ENCODE measurements at regions not wholly inside any gene's neighbourhood (a gene's known extent, or its start where the extent isn't known, plus 50 kb on each side); places are given as distances from the start of the nearest gene placed in this dataset.
"Not testable (repeated sequence)": the region's sequence is repeated elsewhere in the genome, so short reads cannot be mapped to it uniquely, and the experiment has no call there.

DNA sequence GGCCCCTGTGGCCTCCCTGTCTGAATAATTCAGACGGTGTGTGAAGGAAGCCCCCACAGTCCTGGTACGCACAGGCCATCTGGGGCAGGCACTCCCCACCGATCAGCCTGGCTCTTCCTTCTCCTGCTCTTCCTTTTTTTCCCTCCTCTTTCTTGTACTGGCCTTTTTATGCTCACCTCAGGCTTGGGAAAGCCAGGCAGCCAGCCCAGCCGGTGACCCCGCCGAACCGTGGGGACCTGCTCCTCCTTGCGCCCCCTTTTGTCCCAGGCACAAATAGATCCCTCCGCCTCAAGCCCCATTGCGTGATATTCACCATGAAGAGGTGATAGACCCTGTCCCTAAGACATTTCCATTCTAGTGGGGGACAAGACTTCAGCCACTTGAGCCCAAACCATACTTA lies 80.2 kb upstream of the BRD7 start:
- ATAC-seq (no peak), DNase-seq (no peak)
- Mint-ChIP-seq H3K4me1 (ENCODE audit: low read depth) (no peaks in the 10 kb centered on the region), H3K4me3 (no peak overlapping the region), H3K9me3 (no peaks in the 10 kb centered on the region), H3K27me3 (ENCODE audit: low read depth) (no peaks in the 10 kb centered on the region), H3K36me3 (ENCODE audit: insufficient read depth) (no peaks in the 10 kb centered on the region)

DNA sequence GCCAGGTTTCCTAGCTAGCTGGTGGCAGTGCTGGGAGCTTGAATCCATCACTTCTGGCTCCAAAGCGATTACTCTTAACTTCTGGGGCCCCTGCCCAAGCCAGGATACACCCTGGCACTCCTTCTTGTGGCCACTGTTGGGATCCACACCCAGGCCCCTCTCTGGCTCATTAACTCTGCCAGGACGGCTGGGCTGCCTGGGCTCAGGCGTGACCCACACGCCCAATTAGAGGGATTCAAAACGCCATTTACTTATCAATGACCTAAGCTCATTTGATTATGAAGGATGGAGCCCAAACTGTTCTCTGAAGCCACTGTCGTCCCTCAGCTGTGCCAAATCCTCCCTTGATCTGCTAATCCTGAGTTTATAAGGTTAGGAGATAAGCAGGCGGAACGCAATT lies 79.7 kb upstream of the BRD7 start:
- Mint-ChIP-seq H3K9me3 (no peaks in the 10 kb centered on the region), H3K36me3 (ENCODE audit: insufficient read depth) (no peaks in the 10 kb centered on the region), H3K4me1 (ENCODE audit: low read depth) (no peaks in the 10 kb centered on the region), H3K27me3 (ENCODE audit: low read depth) (no peaks in the 10 kb centered on the region), H3K4me3 (no peak overlapping the region)
- ATAC-seq: no peak
- no peak for DNase-seq

DNA sequence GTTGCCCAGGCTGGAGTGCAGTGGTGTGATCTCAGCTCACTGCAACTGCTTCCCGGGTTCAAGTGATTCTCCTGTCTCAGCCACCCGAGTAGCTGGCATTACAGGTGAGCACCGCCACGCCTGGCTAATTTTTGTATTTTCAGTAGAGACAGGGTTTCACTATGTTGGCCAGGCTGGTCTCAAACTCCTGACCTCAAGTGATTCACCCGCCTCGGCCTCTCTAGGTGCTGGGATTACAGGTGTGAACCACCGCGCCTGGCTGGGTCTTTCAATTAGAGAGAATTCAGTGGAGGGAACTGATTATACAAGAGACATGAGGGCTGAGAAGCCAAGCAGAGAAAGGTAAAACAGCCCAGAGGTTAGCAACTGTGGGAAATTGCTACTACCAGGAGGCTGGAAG lies 78.6 kb upstream of the BRD7 start:
- ATAC-seq; H3K27me3 Mint-ChIP-seq (ENCODE audit: low read depth); H3K9me3 Mint-ChIP-seq; H3K4me3 Mint-ChIP-seq; DNase-seq; H3K4me1 Mint-ChIP-seq (ENCODE audit: low read depth); H3K36me3 Mint-ChIP-seq (ENCODE audit: insufficient read depth): not testable (repeated sequence)

DNA sequence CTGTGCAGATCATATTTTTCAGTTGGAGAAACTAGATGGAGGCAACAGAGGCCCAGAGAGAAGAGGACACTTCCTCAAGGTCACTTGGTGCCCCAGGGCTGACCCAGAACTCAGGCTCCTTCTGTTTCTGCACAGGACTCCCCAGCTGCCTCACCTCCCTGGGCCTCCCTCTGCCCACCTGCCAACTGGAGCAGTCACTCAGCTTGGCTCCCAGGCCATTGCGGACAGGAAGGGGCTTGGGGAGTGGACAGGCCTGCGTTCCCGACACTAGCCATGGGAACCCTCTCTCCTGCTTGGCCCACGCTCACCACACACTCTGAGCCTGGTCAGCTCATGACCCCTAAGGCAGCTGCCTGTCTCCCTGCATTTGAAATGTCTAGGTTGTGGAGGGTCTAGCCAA lies 78.1 kb upstream of the BRD7 start:
- ATAC-seq: no peak
- no peaks in the 10 kb centered on the region for H3K4me1 Mint-ChIP-seq (ENCODE audit: low read depth)
- no peaks in the 10 kb centered on the region for H3K27me3 Mint-ChIP-seq (ENCODE audit: low read depth)

DNA sequence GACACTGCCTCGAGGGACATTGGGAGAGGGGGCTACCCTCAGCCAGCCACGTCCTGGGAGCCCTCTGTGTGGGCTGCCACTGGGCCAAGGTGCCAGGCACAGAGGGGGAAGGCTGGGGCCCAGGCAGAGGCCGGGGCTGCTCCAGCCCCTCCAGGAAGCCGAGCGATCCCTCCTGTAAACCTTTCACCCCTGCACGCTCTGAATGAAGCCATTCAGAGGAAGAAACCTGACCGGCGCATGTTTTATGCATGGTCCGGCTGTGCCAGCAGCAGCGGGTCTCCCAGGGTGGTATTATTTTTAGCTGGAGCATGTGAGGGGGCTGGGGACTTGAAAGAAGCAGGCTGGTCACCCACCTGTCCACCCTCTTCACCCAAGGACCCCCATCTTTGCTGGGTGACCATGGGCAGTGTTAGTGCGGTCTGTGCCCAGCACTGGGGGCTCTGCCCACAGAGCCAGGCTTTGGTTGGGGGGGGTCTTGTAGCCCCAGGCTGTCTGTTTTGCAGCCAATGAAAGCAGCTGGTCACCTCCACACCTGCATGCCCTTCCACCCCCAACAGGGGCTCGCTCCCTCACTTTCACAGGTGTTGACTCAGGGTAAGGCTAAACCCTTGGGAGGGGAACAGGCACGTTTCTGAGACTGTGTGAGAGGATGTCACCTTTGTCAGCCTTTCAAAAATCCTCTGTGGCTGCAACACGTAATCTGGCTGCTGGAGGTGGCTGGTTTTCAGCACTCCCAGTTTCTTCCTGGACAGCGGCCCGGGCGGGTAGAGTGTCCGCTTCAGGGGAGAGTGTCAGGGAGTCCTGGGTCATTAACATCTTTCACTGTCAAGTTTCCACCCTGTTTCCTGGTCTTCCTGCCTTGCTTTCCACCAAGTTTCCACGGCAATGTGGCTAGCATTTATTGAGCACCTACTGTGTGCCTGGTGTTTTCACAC lies 77.1 kb upstream of the BRD7 start:
- no peaks in the 10 kb centered on the region for H3K27me3 Mint-ChIP-seq (ENCODE audit: low read depth)

More for the DNA sequence above, 78.1 kb upstream of the BRD7 start:
- no peak for DNase-seq
- Mint-ChIP-seq H3K36me3 (ENCODE audit: insufficient read depth) (no peaks in the 10 kb centered on the region), H3K9me3 (no peaks in the 10 kb centered on the region), H3K4me3 (no peak overlapping the region)

DNA sequence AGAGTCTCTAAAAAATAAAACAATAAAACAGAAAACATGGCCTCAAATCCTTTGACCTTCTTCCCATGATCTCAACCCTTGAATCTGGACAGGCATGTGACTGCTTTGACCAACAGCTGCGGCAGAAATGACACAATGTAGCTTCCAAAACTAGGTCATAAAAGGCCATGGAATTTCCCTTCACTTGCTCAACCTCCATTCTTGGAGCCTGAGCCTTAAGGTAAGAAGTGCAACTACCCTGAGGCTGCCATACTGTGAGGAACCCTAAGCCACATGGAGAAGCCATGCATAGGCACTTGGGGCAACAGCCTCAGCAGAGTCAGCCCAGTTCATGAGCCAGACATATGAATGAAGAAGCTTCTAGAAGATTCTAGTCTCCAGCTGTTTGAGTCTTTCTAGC lies 75.7 kb upstream of the BRD7 start:
- no peak overlapping the region for H3K4me3 Mint-ChIP-seq
- no peak for ATAC-seq
- no peaks in the 10 kb centered on the region for H3K4me1 Mint-ChIP-seq (ENCODE audit: low read depth)
- H3K9me3 Mint-ChIP-seq: peaks cover 10% of the 10 kb centered on the region
- no peak for DNase-seq
- H3K36me3 Mint-ChIP-seq (ENCODE audit: insufficient read depth): no peaks in the 10 kb centered on the region
- H3K27me3 Mint-ChIP-seq (ENCODE audit: low read depth): no peaks in the 10 kb centered on the region

More for the DNA sequence above, 77.1 kb upstream of the BRD7 start:
- DNase-seq (no peak), ATAC-seq (no peak)
- H3K9me3 Mint-ChIP-seq: no peaks in the 10 kb centered on the region
- H3K36me3 Mint-ChIP-seq (ENCODE audit: insufficient read depth): no peaks in the 10 kb centered on the region
- no peak overlapping the region for H3K4me3 Mint-ChIP-seq
- H3K4me1 Mint-ChIP-seq (ENCODE audit: low read depth): no peaks in the 10 kb centered on the region

DNA sequence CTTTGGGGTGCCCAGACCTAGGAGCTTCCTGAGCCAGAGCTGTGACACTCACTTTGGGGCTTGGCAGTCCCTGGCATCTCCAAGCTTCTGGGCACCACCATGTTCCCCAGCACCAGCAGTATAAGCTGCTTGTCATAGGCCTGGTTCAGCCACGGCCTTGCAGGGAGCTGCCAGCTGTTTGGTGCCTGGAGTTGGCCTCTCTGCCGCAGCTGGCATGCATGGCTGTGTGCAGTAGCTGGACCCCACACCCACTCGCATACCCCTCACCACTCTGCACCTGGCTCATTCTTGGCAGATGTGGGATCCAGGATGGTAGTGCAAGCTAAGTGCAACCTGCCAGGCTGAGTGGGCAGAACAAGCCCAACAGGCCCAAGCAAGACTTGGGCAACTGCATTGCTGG lies 73.4 kb upstream of the BRD7 start:
- Mint-ChIP-seq H3K4me3 (no peak overlapping the region), H3K36me3 (ENCODE audit: insufficient read depth) (no peaks in the 10 kb centered on the region), H3K9me3 (peaks cover 20% of the 10 kb centered on the region), H3K27me3 (ENCODE audit: low read depth) (no peaks in the 10 kb centered on the region), H3K4me1 (ENCODE audit: low read depth) (no peaks in the 10 kb centered on the region)
- no peak for ATAC-seq
- DNase-seq: no peak

DNA sequence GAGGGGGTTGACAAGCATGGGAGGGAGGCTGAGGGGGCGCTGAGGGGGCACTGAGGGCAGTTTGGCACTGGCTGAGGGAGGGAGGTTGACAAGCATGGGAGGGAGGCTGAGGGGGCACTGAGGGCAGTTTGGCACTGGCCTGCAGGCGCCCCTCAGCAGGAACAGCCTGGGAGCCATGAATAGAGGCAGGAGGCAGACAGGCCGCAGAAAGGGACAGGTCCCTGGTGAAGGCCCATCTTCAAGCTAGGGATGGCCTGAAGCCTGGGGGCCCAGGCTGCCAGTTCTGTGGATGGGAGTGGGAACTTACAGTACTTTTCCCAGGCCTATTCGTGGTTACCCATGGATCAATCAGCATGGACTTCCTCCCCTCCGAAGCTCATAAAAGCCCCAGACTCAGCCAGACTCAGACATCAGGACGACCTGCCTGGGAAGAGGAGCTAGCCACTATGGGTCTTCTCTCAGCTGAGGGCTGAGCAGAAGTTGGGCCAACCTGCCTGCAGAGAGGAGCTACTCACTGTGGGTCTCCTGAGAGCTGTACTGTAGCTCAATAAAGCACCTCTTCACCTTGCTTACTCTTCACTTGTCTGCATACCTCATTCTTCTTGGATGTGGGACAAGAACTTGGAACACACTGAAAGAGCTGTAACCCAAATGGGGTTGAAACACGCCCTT lies 72.8 kb upstream of the BRD7 start:
- H3K36me3 Mint-ChIP-seq (ENCODE audit: insufficient read depth): no peaks in the 10 kb centered on the region
- H3K4me3 Mint-ChIP-seq: no peak overlapping the region
- H3K27me3 Mint-ChIP-seq (ENCODE audit: low read depth): no peaks in the 10 kb centered on the region
- ATAC-seq: no peak
- H3K4me1 Mint-ChIP-seq (ENCODE audit: low read depth): no peaks in the 10 kb centered on the region
- DNase-seq: no peak
- H3K9me3 Mint-ChIP-seq: peaks cover 20% of the 10 kb centered on the region

DNA sequence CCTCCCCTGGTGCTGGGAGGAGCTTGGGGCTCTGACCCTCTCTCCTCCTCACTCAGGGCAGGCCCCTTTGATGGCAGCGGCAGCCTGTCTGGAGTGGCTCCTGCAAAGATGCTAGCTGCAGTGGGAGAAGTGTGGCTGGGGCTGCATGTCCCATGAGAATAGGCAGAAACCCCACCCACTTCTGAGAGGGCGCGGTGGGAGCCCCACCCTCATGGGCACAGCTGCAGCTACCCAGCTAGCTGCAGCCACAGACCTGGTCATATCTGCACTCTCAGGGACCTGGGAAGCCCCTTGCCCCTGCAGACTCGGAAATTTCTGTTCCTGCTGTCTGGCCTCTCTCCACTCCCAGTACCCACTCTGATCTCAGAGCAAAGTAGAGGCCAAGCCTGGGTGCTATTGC lies 72.2 kb upstream of the BRD7 start:
- H3K36me3 Mint-ChIP-seq (ENCODE audit: insufficient read depth): no peaks in the 10 kb centered on the region
- no peak overlapping the region for H3K4me3 Mint-ChIP-seq
- H3K9me3 Mint-ChIP-seq: peaks cover 20% of the 10 kb centered on the region
- no peak for DNase-seq
- no peak for ATAC-seq
- H3K4me1 Mint-ChIP-seq (ENCODE audit: low read depth): no peaks in the 10 kb centered on the region
- no peaks in the 10 kb centered on the region for H3K27me3 Mint-ChIP-seq (ENCODE audit: low read depth)

DNA sequence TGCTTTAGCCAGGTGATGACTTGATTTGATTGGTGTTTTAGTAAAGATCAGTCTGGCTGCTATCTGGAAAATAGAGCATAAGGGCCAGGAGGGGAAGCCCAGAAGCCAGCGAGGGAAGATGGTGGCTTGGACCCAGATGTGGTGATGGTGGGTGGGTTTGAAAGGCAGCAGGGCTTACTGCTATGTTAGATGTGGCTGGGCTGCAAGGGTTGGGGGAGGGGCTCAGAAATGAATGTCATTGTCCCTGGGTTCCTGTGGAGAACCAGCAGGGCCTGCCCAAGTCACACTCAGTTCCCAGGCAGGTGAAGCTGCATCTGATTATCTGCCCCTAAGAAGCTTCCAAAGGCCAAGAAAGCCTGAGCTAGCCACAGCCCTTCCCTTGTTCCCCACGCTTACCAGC lies 71.7 kb upstream of the BRD7 start:
- ATAC-seq (no peak), DNase-seq (no peak)
- no peaks in the 10 kb centered on the region for H3K36me3 Mint-ChIP-seq (ENCODE audit: insufficient read depth)
- H3K4me1 Mint-ChIP-seq (ENCODE audit: low read depth): no peaks in the 10 kb centered on the region
- H3K4me3 Mint-ChIP-seq: no peak overlapping the region
- H3K9me3 Mint-ChIP-seq: peaks cover 20% of the 10 kb centered on the region
- no peaks in the 10 kb centered on the region for H3K27me3 Mint-ChIP-seq (ENCODE audit: low read depth)

DNA sequence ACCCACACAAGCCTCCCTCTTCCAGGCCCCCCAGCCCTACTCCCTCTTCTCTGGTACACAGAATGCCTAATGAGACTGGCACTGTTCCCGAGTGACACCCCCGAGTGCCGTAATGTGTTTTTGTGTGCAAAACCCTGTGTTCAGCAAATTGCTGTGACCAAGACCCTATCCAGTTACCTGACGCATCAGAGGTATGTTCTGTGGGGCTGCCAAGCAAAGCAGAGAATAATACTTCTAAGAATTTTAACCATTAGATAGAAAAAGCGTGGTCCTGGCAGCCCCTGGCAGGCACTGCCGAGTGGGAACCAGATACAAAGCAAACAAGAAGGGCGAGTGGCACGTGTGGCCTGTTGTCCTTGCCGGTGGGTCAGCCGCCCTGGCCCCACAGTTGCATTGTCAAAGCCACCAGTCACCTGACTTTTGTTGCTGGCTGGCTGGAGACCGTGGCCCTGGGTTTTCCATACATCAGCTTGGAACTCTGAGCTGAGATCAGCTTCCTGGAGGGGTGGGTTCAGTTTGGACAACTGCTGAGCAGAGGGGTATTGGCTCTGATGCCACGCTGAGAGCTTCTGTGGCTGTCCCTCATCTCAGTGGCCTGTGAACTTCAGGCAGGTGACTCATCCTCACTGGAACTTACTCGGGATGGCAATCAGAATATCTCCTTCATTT lies 69.1 kb upstream of the BRD7 start:
- Mint-ChIP-seq H3K36me3 (ENCODE audit: insufficient read depth) (no peaks in the 10 kb centered on the region), H3K4me3 (no peak overlapping the region), H3K9me3 (peaks cover 20% of the 10 kb centered on the region), H3K4me1 (ENCODE audit: low read depth) (no peaks in the 10 kb centered on the region), H3K27me3 (ENCODE audit: low read depth) (peaks cover 9% of the 10 kb centered on the region)
- DNase-seq (no peak), ATAC-seq (no peak)

DNA sequence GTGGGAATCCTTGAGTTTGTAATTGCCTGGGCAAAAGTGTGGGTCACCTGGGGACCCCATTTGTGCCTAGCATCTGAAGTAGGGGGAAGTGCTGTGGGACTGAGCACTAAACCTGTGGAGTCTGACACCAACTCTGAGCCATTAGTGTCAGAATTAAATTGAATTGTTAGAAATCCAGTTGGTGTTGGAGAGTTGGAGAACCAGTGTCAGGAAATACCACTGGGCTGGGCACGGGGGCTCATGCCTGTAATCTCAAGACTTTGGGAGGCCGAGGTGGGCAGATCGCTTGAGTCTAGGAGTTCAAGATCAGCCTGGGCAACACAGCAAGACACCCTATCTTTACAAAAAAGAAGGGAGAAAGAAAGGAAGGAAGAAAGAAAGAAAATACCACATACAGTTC lies 67.5 kb upstream of the BRD7 start:
- ATAC-seq: no peak
- no peak for DNase-seq
- peaks cover 20% of the 10 kb centered on the region for H3K9me3 Mint-ChIP-seq
- H3K36me3 Mint-ChIP-seq (ENCODE audit: insufficient read depth): no peaks in the 10 kb centered on the region
- no peak overlapping the region for H3K4me3 Mint-ChIP-seq
- peaks cover 13% of the 10 kb centered on the region for H3K27me3 Mint-ChIP-seq (ENCODE audit: low read depth)
- H3K4me1 Mint-ChIP-seq (ENCODE audit: low read depth): no peaks in the 10 kb centered on the region

DNA sequence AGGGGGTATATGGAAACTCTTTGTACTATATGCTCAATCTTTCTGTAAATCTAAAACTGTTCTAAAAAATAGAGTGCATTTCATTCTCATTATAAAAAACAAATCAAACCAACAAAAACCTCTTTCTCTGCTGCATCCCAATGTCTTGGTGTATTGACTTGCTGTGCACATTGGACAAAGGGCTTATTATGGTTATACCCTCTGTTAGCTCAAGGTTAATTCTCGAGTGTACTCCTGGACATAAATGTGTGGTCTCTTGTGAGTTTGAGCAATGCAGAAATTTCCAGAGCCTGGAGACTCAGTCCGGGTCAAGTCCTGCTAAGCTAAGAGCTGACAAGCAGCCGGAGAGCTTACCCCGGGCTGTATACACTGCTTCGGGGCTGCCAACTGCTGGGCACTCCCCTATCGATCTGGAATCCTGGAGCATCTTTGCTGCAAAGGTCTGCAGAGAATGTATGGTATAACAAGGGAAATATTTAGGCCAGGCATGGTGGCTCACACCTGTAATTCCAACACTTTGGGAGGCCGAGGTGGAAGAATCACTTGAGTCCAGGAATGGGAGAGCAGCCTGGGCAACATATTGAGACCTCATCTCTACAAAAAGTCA lies 66.2 kb upstream of the BRD7 start:
- Mint-ChIP-seq H3K4me3 (no peak overlapping the region), H3K4me1 (ENCODE audit: low read depth) (no peaks in the 10 kb centered on the region), H3K36me3 (ENCODE audit: insufficient read depth) (no peaks in the 10 kb centered on the region), H3K9me3 (peaks cover 15% of the 10 kb centered on the region), H3K27me3 (ENCODE audit: low read depth) (peaks cover 13% of the 10 kb centered on the region)
- DNase-seq (no peak), ATAC-seq (no peak)

DNA sequence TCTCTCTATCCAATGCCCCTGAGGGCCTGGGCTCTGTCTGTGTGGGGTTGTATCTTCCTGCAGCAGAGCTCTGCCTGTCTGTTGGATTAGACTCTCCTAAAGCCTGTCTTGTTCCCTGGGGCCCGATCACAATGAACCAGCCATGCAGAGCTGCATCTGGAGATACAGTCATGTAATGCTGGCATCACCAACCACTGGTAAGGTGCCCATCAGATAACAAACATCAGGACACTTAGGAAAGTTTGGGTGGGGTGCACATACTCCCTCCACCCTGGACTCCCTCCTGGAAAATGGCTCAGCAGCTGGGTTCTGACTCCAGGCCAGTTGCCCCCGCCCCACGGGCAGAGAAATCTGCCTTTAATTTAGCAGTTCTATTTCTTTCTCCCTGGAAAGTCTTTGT lies 61.3 kb upstream of the BRD7 start:
- no peak overlapping the region for H3K4me3 Mint-ChIP-seq
- DNase-seq: no peak
- no peaks in the 10 kb centered on the region for H3K36me3 Mint-ChIP-seq (ENCODE audit: insufficient read depth)
- ATAC-seq: no peak
- no peaks in the 10 kb centered on the region for H3K4me1 Mint-ChIP-seq (ENCODE audit: low read depth)
- no peaks in the 10 kb centered on the region for H3K9me3 Mint-ChIP-seq
- H3K27me3 Mint-ChIP-seq (ENCODE audit: low read depth): peaks cover 13% of the 10 kb centered on the region

Measured in activated T-cell treated with anti-CD3 and anti-CD28 coated beads, Interleukin-2, amount 50 U/mL, for 4 hours (primary cell).